GM04504 (cell line): ENCODE measurements at regions not wholly inside any gene's neighbourhood (a gene's known extent, or its start where the extent isn't known, plus 50 kb on each side); places are given as distances from the start of the nearest gene placed in this dataset.
"Not testable (repeated sequence)": the region's sequence is repeated elsewhere in the genome, so short reads cannot be mapped to it uniquely, and the experiment has no call there.

ENCODE experiments used
- DNase-seq: peaks from one replicate; pipeline ENCODE4 v3.0.0-alpha.2; 2012; ENCODE audit warnings: low read depth

DNA sequence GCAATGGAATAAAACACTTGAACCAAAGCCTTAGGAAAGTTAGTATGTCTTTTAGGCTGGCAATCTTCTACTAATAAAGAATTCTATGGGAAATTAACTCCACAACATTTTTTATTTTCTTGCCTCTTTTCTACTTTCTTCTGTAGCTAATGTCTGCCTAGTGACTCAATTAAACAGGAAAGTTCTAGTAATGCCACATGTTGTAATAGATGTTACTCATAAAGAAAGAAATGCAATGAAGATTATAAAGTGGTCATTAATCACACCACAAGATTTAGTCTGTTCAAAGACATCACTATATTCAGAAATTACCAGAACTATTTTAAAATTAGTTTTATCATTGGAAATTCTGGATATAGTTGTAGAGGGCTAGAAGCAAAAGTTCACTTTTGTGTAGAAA, 329.7 kb downstream of the SI start:
- DNase-seq, result no peak

DNA sequence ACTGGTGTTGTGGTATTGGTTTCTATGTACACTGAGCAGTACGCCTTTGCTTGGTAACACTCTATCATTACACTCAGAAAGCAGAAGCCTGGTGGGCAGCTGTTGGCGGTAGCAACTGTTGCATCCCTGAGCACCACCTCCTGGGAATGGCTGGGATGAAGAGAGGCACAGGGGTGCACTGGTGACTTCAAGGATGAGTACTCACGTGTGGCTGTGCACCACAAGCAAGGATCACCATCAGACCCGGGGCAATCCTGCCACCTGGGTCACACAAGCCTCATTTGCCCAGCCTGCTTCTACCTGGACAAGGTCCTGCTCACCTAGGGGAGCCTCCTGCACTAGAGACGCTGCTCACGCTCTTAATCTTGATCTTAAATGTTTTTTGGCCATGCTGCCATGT, 336.4 kb downstream of the SI start:
- no peak for DNase-seq

DNA sequence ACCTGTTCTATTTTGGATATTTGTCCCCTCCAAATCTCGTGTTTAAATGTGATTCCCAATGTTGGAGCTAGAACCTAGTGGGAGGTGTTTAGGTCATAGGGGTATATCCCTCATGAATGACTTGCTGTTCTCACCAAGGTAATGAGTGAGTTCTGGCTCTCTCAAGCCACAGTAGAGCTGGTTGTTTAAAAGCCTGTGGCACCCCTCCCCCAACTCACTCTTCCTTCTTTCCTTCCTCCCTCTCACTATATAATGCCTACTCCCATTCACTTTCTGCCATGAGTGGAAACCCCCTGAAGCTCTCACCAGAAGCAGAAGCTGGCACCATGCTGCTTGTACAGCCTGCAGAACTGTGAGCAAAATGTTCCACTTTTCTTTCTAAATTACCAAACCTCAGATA, 341.1 kb downstream of the SI start:
- DNase-seq, result no peak

DNA sequence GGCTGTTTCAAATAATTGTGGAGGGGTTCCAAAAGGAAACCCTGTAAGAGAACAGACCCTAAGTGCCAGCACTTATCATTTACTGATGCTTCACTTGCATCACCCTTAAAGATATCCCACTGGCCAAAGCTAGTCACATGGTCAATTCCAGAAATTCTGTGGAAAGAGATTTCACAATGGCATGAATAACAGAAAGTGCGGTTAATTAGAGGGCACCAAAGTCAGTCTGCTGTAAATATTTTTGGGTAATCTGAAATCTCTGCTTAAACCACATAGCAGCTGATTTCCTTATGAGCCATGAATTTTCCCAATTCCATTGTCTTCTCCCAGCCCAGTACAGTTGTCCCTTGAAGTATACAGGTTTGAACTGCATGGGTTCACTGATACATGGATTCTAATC, 346.1 kb downstream of the SI start:
- no peak for DNase-seq

DNA sequence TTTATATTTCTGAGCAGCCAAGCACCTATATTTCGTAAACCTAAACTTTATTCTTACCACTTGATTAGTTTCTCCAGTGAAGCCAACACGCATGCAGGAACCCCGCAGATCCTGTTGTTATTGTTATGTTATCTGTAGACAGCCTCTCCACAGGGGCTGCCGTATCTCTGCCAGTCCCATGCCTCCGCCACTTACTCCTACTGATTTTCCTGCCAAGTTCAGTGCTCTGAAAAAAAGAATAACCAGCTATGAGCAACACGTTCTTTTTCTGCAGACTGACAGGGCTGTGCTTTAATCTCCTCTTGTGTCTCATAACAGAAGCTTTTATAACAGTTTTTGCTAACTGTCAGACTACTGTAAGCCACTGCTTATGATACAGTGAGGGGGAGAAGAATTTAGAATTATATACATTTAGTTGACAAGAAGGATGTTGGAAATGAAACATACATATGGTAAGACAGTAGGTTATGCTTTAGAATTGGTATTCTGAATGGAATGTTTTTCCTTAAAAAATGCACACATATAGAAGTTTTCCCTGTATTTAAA, 347.4 kb downstream of the SI start:
- no peak for DNase-seq

DNA sequence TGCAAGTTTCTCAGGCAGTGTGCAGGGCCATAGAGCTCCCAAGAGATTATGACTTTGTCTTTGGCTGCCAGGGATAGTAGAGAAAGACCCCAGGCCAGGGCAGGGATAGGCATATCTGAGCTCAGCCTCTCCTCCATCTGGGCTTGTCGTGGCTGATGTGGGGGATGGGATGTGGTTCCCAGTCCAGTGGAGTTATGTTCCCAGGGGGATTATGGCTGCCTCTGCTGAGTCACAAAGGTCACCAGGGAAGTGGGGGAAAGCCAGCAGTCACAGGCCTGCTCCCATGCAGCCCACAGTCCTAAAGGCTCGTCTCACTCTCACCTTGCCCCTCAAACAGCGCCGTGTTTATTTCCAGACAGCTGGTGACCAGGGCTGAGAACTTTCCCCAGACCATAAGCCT, 354.9 kb downstream of the SI start:
- DNase-seq, result no peak

DNA sequence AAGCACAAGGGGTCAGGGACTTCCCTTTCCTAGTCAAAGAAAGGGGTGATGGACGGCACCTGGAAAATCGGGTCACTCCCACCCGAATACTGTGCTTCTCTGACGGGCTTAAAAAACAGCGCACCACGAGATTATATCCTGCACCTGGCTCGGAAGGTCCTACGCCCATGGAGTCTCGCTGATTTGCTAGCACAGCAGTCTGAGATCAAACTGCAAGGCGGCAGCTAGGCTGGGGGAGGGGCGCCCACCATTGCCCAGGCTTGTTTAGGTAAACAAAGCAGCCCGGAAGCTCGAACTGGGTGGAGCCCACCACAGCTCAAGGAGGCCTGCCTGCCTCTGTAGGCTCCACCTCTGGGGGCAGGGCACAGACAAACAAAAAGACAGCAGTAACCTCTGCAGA, 375.5 kb downstream of the SI start:
- DNase-seq, result not testable (repeated sequence)

DNA sequence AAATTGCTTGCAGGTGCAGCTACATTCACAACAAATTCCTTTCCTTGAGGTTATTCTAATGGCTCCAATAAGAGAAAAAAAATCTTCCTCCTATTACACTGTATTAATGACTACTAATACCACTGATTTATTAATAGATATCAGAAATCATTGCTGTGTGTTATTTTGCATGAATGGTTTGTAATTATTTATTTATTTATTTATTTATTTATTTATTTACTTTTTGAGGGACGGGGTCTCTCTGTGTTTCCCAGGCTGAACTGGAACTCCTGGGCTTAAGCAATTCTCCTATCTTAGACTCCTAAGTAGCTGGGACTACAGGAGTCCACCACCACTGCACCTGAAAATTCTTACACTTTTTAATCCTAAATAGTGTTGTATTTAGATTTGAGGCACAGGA, 390.4 kb downstream of the SI start:
- DNase-seq, result no peak

DNA sequence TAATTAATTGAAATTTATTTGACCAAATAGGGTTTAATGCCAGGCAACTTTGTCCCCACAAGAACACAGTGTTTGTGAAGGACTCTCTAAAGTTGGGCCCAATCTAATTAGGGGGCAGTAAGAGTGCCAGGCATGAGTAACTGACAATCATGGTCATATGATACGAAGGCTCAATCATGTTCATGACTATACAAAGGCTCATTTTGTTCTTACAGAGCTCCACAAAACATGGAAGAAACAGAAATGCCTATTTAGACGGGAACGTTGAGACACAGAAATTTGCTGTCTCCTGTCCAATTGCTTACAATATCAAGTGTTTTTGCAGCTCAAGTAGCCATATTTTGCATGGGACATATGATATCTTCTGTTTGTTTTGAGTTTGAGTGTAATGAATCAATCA, 391.1 kb downstream of the SI start:
- DNase-seq, result no peak

DNA sequence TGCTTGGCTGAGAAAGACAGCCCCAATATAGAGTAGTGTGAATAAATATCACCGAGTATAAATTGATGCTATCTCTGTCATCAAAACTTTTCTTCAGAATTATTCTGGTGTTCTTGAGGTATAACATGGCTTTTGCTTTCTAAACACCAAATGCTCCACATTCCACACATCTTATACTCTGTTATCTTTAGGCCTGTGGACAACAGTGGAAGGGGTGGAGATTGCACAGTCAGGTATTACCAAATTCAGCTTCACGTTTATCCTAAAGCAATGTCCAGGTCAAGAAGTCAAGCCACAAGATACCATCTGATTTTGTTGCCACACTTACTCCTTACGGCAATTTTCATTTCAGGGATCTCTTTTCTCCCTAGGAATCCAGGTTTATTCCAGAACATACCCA, 394.8 kb downstream of the SI start:
- DNase-seq, result no peak

DNA sequence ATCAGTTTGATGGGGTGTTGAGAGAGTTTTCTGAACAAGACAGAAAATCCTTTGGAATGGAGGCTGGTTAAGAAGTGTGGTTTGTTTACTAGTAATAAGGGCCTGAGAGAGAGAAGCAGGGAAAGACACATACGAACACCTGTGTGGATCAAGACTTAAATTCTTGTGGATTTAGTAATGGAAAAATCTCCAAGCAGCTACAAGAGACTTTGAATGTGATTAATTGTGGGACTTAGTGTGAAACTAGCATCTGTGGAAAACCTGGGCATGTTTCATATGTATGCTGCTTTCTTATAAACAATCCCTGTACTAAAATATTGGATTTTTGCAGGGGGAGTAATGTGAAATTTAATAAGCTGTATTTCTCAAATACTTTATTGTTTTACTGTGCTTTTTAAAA, 399.1 kb downstream of the SI start:
- no peak for DNase-seq

DNA sequence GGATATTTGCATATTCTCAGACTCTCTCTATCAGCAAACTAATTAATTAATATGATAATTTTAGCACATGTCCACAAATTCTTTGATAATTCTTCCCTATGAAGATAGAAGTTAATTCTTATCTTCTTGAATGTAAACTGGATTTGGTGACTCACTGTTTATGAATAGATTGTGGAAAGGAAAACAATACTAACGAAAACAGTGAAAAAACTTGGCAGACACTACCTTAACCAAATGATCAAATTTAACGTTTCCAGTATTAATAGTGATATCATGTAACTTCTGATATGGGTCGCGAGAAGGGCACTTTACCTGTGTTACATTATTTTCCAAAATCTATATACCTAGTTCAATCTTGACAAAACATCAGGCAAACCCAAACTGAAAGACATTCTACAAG, 401.0 kb downstream of the SI start:
- DNase-seq, result no peak

DNA sequence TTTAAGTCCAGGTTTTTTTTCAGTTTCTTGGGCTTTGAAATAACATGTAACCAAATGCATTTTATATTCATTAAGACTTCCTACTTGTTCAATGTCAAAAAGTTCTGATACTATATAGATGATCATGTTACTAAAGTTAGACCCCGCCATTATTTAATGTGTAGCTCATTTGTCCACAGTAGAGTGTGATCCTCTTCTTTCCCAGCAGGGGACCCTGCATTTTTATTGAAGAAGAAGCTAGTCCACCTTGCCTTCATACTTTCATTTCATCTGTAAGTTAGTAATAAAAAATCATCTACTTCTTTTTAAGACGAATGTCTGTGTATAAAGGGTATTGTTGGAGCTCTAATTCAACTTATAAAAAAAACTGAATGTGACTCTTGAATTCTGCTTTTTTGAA, 404.6 kb downstream of the SI start:
- no peak for DNase-seq

DNA sequence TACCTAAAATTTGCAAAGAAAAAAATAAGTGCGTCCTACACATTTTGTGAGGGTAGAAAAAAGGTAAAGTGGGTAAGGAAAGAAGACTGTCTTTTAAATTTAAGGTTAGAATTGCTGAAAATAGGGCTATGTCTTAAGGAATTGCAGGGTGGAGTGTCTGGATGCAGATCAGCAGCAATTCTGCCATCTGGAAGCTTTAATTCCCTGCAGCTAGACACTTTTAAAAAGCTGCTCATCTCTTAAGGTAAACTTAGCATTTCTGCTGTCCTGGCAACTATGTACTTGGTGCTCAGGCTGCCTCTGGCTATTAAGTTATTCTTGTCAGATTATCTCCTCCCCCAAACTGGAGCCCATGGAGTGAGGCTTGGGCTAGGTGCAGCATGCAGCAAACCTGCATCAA, 420.2 kb downstream of the SI start:
- DNase-seq, result no peak

DNA sequence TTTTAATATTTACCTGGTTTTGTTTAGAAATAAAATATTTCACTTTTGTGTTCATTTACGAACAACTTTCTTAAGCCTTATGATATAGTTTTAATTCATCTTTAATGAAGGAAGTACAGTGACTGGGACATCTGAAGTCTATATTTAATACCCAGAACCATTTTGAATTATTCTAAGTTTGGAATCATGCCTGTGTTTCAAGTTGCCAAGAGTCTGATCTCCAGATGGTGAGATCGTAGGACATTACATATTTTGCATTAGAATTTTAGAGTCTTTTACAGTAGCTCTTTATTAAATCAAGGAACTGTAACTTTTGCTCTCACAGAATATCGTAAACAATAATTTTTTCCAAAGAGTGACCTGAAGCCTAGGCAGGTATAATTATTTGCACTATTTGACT, 420.7 kb downstream of the SI start:
- DNase-seq, result no peak

DNA sequence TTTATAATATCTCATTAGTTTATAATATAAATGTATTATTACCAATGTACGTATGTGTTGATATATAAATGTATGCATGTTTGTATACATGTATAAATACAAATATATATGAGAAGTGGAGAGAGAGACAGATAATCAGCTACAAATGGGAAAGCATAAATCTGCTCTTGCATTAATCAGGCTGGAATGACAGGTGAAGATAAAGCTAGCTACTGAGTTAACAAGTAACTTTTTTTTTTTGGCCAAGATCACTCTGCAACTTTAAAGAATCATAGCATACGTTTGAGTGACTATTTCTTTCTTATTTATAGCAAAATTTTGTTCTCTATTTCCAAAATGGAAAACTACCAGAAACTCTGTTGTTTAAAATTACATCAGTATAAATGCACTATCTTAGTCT, 422.8 kb downstream of the SI start:
- no peak for DNase-seq

DNA sequence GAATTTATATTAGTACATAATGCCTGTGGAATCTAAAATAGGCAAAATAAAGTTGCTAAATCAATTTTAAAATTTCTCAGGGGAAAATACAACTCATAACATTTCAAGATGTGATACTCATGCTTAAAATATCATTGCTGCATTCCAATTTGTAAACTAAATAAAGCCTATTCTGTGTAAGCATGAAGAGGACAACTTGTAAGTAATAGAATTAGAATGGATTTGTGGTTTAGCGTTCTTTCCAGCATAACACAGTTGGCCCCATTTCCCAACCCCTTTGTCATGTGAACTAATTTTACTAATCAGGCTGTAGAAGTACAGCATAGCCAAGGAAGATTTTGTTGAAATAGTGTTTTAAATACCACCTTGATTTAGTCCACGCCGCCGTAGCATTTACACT, 437.2 kb downstream of the SI start:
- peak; percentile 41 for DNase-seq

DNA sequence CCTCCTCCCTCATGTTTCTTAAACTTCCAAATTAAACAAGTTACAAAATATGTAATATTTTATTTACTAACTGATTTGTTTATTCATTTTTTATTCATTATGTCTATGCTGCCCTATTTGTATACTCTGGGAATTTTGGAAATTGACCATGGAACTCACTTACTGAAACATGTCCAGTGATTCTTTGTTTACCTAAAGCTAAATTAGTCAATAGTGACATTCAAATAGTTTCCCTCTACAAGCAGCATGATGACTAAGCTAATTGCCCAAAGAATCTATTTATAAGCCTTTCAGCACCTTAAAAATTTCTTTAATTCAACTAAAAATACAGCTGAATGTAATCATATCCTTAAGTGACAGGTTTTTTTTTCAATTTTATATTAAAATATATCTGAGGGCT, 437.7 kb downstream of the SI start:
- DNase-seq, result peak; percentile 5

DNA sequence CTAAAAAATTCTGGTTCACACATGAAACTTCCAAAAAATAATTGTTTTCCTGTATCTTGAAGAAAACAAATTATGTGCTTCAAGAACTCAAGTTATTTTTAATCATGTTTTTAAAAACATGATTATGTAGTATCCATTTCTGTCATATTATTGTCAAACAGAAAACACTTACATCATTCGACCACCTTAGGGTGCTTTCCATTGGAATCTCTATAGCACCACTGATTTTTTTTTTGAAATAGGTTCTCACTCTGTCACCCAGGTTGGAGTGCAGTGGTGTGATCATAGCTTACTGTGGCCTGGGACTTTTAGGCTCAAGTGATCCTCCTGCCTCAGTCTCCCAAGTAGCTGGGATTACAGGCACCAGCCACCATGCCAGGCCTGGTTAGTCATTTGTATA, 457.3 kb downstream of the SI start:
- no peak for DNase-seq

DNA sequence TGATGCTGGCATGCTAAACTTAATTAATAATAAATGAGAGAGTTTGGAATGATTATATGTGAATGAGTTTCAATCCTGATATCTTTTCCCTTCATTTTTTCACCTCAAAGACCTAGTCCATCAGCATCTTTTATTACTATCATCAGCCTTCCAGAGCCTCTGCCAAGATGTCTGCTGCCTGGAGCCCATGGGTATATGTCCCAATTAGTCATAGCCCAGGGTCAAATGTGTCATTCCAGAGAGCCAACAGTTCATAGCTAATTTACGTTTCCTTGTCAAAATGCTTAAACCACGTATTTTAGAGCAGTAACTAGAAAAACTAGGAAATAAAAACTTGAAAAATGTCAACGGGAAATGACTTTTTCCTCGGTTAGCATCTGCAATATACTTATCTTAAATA, 457.9 kb downstream of the SI start:
- no peak for DNase-seq

DNA sequence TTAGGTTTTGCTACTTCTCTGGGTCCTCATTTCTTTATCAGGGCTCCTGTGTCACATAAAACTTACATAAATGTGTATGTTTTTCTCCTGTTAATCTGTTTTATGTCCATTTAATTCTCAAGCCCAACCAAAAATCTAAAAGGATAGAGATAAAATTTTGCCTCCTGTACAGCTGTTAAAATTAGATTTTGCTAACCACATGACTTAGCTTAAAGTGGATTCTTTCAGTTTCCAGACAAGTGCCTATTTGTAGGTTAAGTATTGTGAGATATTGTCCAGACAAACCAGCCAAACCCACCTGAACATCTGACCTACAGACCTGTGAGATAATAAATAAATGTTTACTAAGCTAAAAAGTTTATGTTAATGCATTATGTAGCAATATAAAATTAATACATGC, 465.5 kb downstream of the SI start:
- DNase-seq, result no peak

DNA sequence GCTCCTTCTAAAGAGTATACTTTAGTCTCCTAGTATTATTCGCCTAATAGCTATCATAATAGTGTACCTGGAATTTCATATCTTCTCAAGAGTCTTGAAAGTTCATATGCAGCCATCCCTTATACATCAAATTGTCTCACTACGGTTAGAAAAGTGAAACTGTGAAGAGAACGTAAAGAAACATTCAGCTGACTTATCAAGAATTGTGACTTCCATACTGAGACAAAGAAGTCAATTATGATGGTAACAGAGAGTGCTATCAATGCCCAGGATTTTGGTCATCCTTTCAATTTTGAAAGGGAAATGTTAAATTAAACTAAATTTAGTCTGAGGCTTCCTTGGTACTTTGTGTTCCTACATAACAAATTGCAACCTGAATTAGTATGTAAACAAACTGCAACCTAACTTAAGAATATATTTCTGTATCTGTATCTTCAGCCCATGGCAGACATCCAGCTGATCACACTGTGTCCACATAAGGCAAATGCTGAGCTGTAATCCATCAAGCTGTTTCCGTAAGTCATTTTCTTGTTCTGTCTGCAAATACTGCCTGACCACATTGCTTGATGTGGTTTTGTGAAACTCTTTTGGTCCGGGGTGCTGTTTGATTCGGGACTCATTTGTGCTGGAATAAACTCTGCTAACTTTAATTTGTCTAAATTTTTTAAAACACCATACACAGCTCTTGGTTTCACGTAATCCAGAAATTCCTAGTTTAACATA, 469.6 kb downstream of the SI start:
- no peak for DNase-seq

DNA sequence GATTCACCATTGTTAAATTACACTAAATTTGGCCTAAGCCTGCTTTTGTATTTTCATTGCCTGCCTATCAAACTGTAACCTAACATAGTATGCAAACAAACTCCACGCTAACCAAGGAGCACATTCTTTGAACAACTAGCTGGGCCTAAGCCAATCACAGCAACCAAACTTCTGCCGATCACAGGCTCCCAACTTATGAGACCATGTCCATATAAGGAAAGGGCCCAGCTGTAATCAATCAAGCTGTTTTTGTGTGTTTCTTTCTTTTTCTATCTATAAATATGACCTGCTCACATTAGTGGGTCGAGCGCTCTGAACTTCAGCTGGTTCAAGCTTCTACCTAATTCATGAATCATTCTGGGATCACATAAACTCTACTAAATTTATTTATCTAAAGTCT, 473.6 kb downstream of the SI start:
- no peak for DNase-seq

DNA sequence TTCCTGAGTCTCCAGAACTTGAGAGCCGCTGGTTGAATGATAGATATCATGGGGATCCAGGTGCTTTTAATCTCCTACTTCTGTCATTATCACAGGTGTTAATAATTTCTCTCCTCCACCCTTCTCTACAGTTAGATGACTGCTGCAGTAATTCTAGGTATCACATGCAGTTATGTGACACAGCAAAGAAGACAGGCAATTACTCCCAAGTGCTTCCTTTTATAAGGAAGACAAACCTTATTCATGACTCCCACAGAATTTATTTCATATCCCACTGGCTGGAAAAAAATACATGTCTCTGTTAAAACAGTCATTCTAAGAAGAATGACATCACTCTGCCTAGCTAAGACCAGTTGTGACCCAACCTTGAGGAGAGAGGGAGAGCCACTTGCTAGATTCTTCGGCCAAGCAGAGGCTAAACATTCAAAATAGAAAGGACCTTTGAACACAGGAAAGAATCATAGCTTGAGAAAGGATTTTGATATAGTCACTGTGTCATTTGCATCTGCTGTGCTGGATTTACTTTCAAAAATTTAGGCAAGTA, 500.6 kb downstream of the SI start:
- DNase-seq, result no peak
